PC-3 (cell line): ENCODE measurements at regions not wholly inside any gene's neighbourhood (a gene's known extent, or its start where the extent isn't known, plus 50 kb on each side); places are given as distances from the start of the nearest gene placed in this dataset.

Experiments used
- EZH2phosphoT487 ChIP-seq: fragments of 300-600 bp; sonication (generic); IDR thresholded peaks from 2 replicates; pipeline ENCODE4 v1.6.1; 2018; ENCODE audit warnings: mild to moderate bottlenecking, antibody characterized with exemption, low read length, borderline replicate concordance
- TF ChIP-seq, protein P1 (sequence below): fragments of 300-600 bp; sonication (generic); conservative IDR thresholded peaks from 2 replicates; pipeline ENCODE4 v1.5.1; 2017; ENCODE audit warnings: antibody characterized with exemption, low read depth, mild to moderate bottlenecking, low read length

GRCh38 chr12:30837595-30837994 is 82.8 kb upstream of the CAPRIN2 start:
- TF ChIP-seq, protein P1, sequence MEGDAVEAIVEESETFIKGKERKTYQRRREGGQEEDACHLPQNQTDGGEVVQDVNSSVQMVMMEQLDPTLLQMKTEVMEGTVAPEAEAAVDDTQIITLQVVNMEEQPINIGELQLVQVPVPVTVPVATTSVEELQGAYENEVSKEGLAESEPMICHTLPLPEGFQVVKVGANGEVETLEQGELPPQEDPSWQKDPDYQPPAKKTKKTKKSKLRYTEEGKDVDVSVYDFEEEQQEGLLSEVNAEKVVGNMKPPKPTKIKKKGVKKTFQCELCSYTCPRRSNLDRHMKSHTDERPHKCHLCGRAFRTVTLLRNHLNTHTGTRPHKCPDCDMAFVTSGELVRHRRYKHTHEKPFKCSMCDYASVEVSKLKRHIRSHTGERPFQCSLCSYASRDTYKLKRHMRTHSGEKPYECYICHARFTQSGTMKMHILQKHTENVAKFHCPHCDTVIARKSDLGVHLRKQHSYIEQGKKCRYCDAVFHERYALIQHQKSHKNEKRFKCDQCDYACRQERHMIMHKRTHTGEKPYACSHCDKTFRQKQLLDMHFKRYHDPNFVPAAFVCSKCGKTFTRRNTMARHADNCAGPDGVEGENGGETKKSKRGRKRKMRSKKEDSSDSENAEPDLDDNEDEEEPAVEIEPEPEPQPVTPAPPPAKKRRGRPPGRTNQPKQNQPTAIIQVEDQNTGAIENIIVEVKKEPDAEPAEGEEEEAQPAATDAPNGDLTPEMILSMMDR, result no peak
- TF ChIP-seq EZH2phosphoT487, result no peak
